ENCODE measurements at regions not wholly inside any gene's neighbourhood (a gene's known extent, or its start where the extent isn't known, plus 50 kb on each side); places are given as distances from the start of the nearest gene placed in this dataset.

- BruUV-seq (replicated peaks) = no TSS peak
- DNase-seq (ENCODE audit: low spot score) (no peak), ATAC-seq (no peak), FAIRE-seq (no peak)
- no peak overlapping the region for H3K4me3 ChIP-seq (replicated peaks in 1 of 3; ENCODE audit: insufficient read depth in 1 of 3, low read depth in 2 of 3, low read length in 3 of 3)
- TF ChIP-seq SAFB2 (CRISPR knock-in tag; IDR thresholded peaks at IDR 0.05; ENCODE audit: borderline replicate concordance, low read depth) (no peak), CTCF (CRISPR knock-in tag; IDR thresholded peaks at IDR 0.05) (no peak), ZNF496 (CRISPR knock-in tag; IDR thresholded peaks at IDR 0.05; ENCODE audit: insufficient replicate concordance) (no peak), SNAPC2 (CRISPR knock-in tag; IDR thresholded peaks at IDR 0.05) (no peak), TMF1 (CRISPR knock-in tag; IDR thresholded peaks at IDR 0.05; ENCODE audit: low read depth) (no peak), PRDM15 (CRISPR knock-in tag; IDR thresholded peaks at IDR 0.05) (no peak), ZBTB1 (CRISPR knock-in tag; IDR thresholded peaks at IDR 0.05; ENCODE audit: borderline replicate concordance) (no peak), KAT7 (CRISPR knock-in tag; IDR thresholded peaks at IDR 0.05; ENCODE audit: borderline replicate concordance) (no peak), ATF7 (IDR thresholded peaks at IDR 0.05) (no peak), ATF7 (CRISPR knock-in tag; IDR thresholded peaks at IDR 0.05) (no peak), NCOA1 (CRISPR knock-in tag; IDR thresholded peaks at IDR 0.05) (no peak), RBFOX2 (IDR thresholded peaks at IDR 0.05; ENCODE audit: low read depth, low read length) (no peak), TRIM24 (CRISPR knock-in tag; IDR thresholded peaks at IDR 0.05) (no peak), KLF15 (CRISPR knock-in tag; IDR thresholded peaks at IDR 0.05; ENCODE audit: borderline replicate concordance) (no peak), STAT6 (CRISPR knock-in tag; IDR thresholded peaks at IDR 0.05; ENCODE audit: borderline replicate concordance) (no peak), SUZ12 (IDR thresholded peaks at IDR 0.05; ENCODE audit: low read depth, low read length) (no peak)
- intact Hi-C loops (cut with micrococcal nuclease; ENCODE audit: unreplicated experiment) (no loop called here), in situ Hi-C loops (cut with HindIII; ENCODE audit: extremely low pct_ligation_motif_present, low pct_unique_long_range_greater_than_20kb) (no loop called here)
- no peaks in the 10 kb centered on the region for H3K79me2 ChIP-seq (ENCODE audit: insufficient read depth, low read length)
- H4K20me1 ChIP-seq (ENCODE audit: insufficient read depth, low read length) = no peaks in the 10 kb centered on the region
- H3K27me3 ChIP-seq (ENCODE audit: control insufficient read depth in 1 of 2, insufficient read depth in 2 of 2, low read length in 2 of 2) = no peaks in the 10 kb centered on the region
- no peak overlapping the region for H3K9ac ChIP-seq (ENCODE audit: insufficient read depth, low read depth, low read length)
- no peak overlapping the region for H3K27ac ChIP-seq (ENCODE audit: extremely low read length, insufficient read depth, low read length)
- peaks cover 75% of the 10 kb centered on the region for H3K9me3 ChIP-seq (ENCODE audit: low read length)
- no peaks in the 10 kb centered on the region for H3K4me1 ChIP-seq (ENCODE audit: insufficient read depth, low read length)
- 23% methylated on average over 4 of the region's 4 CpGs for WGBS (ENCODE audit: low lambda C conversion rate)
- no peaks in the 10 kb centered on the region for H3K36me3 ChIP-seq (replicated peaks in 1 of 2; ENCODE audit: control insufficient read depth in 1 of 2, insufficient read depth in 2 of 2, low read length in 2 of 2)
- POLR2A ChIA-PET = no interaction called here
- H2AFZ ChIP-seq (ENCODE audit: low read length) = no peak overlapping the region
- CTCF ChIA-PET (ENCODE audit: low intra/inter-chr PET ratio, low total read pairs) = no interaction called here
- no peak overlapping the region for H3K4me2 ChIP-seq (ENCODE audit: low read depth, low read length)
Measured at GRCh38 chr5:8550921-8551320, 682.0 kb downstream of the MTRR start.
